NK-92 treated with Interleukin-12 subunit alpha and Interleukin-12 subunit beta, amount 100 ng/mL, for 24 hours (cell line): ENCODE measurements at regions not wholly inside any gene's neighbourhood (a gene's known extent, or its start where the extent isn't known, plus 50 kb on each side); places are given as distances from the start of the nearest gene placed in this dataset.

ENCODE experiments used
- DNase-seq: peaks from one replicate; lab custom pipeline; 2025; lab: John Stamatoyannopoulos, UW

DNA sequence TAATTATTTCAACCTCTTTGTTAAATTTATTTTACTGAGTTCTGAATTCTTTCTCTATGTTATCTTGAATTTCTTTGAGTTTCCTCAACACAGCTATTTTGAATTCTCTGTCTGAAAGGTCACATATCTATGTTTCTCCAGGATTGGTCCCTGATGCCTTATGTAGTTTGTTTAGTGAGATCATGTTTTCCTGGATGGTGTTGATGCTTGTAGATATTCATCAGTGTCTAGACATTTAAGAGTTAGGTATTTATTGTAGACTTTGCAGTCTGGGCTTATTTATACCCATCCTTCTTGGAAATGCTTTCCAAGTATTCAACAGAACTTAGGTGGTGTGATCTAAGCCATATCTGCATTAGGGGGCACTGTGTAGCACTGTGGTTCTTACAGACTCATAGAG lies 70.2 kb upstream of the SLC27A6 start:
- no peak for DNase-seq

DNA sequence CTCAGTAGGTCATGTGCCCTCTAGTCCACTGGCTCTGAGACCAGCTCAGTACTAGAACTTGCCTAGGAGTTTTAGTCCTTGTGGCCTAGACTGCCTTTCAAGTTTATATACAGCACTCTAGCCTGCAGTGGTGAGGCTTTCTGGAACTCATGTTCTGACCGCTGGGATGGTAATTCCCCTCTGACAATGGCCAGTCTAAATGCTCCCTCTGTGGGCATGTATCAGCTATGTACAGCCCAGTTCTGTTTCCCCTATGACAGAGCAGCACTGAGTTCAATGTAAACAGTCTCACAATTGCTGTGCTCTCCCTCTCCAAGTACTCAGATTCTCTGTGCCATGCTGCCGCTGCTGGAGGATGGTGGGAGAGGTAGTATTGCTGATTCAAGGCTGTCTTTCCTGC lies 68.6 kb upstream of the SLC27A6 start:
- no peak for DNase-seq

DNA sequence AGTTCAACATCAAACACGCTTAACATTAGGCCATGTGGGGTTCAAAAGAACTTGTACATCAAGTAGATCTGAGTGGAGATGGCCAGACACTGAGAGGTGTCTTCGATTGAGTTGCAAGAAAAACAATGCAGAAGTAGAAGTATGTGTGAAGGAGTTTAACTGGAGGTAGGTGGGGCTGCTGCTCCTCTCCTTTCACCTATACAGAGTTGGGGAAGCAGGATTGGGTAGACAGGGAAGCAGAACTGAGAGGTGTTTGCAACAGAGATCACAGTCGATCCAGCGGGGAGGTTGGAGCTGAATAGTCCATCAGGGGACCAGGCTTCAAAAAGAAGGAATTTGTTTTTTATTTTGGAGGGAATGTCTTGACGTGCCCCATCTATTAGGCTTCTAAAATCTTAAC lies 61.7 kb upstream of the SLC27A6 start:
- DNase-seq, result no peak

DNA sequence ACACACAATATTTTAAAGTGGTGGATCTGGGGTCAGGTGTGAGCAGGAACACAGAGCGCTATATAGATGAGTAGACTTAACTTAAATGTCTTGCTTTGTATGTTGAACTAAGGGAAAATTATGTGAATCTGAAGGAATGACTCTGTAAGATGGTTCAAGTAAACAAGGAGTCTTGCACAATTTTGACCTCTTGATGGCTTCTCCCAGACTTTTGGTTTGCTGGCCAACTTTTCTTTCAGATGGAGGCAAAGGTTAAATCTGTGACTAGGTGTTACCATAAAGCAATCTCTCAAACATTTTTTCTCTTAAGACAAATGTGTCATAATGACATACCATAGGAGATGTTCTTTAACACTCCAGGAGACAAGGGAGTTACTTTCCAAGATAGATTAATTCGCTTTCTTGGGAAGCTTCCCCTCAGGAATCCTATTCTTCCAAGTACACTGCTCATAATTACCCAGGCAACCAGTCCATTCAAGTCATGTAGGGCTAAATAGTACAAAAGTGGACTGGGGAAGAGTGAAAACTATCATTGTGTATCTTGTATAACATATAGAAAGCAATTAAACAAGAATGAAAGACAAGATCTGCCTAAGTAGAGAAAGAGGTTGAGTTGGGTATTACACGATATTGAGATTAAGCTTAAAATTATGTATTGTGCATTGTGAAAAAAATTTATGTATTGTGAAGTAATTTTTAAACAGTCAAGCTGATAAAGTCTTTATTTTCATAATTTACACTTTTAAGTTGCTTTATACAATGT lies 60.3 kb upstream of the SLC27A6 start:
- DNase-seq, result no peak

DNA sequence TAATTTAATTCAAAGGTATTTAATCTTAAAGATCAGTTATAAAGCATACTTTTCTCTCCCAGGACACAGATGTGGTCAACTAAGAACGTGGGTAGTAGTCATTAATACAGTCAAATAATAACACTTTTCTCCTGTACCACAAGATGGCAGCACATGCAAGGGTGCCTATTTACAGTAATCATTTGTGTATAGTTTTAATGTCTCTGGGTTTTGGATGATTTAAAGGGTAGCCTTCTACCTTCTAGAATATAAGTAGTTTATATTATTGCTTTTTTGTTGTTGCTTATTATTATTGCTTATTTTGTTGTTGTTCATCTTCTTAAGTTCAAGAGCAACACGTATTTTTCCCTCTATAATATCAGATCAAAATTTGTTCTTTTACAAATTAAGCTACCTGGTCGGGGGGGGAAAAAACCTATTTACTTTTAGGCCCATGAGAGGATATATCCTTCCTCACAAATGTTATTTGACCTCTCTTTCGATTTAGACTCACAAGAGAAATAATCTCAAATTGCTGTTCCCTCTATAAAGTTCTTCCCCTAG lies 59.6 kb upstream of the SLC27A6 start:
- DNase-seq, result no peak

DNA sequence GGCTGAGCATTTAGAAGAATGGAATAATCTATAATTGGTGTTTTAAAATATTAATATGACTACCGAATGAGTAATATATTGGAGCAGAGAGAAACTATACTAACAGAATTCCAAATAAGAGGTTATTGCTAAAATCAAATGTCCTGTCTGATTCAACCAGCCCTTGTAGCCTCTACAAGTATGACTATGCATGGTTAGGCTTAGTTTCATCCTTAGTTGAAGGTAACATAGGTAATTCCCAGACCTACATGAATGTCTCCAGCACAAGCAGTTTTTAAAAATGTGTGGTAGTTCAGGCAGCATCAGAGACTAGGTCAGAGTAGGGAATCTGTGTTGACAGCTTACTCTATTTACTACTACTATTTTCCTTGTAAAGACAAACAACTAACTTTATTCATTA lies 51.7 kb upstream of the SLC27A6 start:
- DNase-seq, result no peak
